GM21390 (cell line): ENCODE measurements at regions not wholly inside any gene's neighbourhood (a gene's known extent, or its start where the extent isn't known, plus 50 kb on each side); places are given as distances from the start of the nearest gene placed in this dataset.
"Not testable (repeated sequence)": the region's sequence is repeated elsewhere in the genome, so short reads cannot be mapped to it uniquely, and the experiment has no call there.

Experiments
- ATAC-seq: cut with Tn5 transposase; IDR thresholded peaks from one replicate; pipeline ENCODE4 v1.9.1; 2021; ENCODE audit not compliant: unreplicated experiment

- no peak for ATAC-seq
Observed at GRCh38 chr11:107276077-107276476, 181.5 kb downstream of the CWF19L2 start.

GRCh38 chr11:107275632-107276031 lies 182.0 kb downstream of the CWF19L2 start:
- no peak for ATAC-seq

- ATAC-seq, result no peak
Observed at GRCh38 chr11:107274138-107274537, 183.5 kb downstream of the CWF19L2 start.

- ATAC-seq, result no peak
Observed at GRCh38 chr11:107272561-107272960, 185.1 kb downstream of the CWF19L2 start.

GRCh38 chr11:107271425-107271824 lies 186.2 kb downstream of the CWF19L2 start:
- no peak for ATAC-seq

- no peak for ATAC-seq
Observed at GRCh38 chr11:107268977-107269376, 188.6 kb downstream of the CWF19L2 start.

GRCh38 chr11:107266455-107266854 lies 191.2 kb downstream of the CWF19L2 start:
- no peak for ATAC-seq

GRCh38 chr11:107265591-107266121 lies 192.0 kb downstream of the CWF19L2 start:
- no peak for ATAC-seq

GRCh38 chr11:107263844-107264563 lies 193.6 kb downstream of the CWF19L2 start:
- peak; percentile 57 for ATAC-seq

GRCh38 chr11:107259811-107260221 lies 197.8 kb downstream of the CWF19L2 start:
- ATAC-seq, result no peak

- no peak for ATAC-seq
Observed at GRCh38 chr11:107257710-107258109, 199.9 kb downstream of the CWF19L2 start.

- not testable (repeated sequence) for ATAC-seq
Observed at GRCh38 chr11:107253661-107254060, 204.0 kb downstream of the CWF19L2 start.

GRCh38 chr11:107252429-107253161 lies 205.0 kb downstream of the CWF19L2 start:
- peak; percentile 96 for ATAC-seq

GRCh38 chr11:107251298-107251697 lies 206.3 kb downstream of the CWF19L2 start:
- ATAC-seq, result no peak

- no peak for ATAC-seq
Observed at GRCh38 chr11:107250017-107250416, 207.6 kb downstream of the CWF19L2 start.

- ATAC-seq, result no peak
Observed at GRCh38 chr11:107249054-107249453, 208.6 kb downstream of the CWF19L2 start.

GRCh38 chr11:107247167-107247861 lies 210.3 kb downstream of the CWF19L2 start:
- ATAC-seq, result no peak

GRCh38 chr11:107243929-107244328 lies 213.7 kb downstream of the CWF19L2 start:
- no peak for ATAC-seq

- no peak for ATAC-seq
Observed at GRCh38 chr11:107232451-107232850, 214.2 kb upstream of the GUCY1A2 start.

GRCh38 chr11:107224836-107225235 lies 206.6 kb upstream of the GUCY1A2 start:
- ATAC-seq, result no peak

GRCh38 chr11:107222916-107223460 lies 204.7 kb upstream of the GUCY1A2 start:
- no peak for ATAC-seq
